Activated CD8-positive, alpha-beta T cell treated with anti-CD3 and anti-CD28 coated beads, Interleukin-2, amount 10 ng/mL, durations not matched to agents 7 days and 5 days (primary cell): ENCODE measurements at regions not wholly inside any gene's neighbourhood (a gene's known extent, or its start where the extent isn't known, plus 50 kb on each side); places are given as distances from the start of the nearest gene placed in this dataset.

Experiments
- ATAC-seq: fragments of 150-1000 bp; cut with Tn5 transposase; one replicate; pipeline ENCODE4 v1.10.0; 2021; ENCODE audit warnings: moderate library complexity
- CTCF ChIA-PET: fragments of 350-600 bp; sonication (Branson Sonifier 250); formaldehyde crosslinking; loops from one replicate; lab custom pipeline; 2021; ENCODE audit warnings: antibody characterized with exemption; lab: Charles Lee
- POLR2A ChIA-PET: fragments of 350-600 bp; sonication (Branson Sonifier 250); formaldehyde crosslinking; loops from one replicate; lab custom pipeline; 2021; ENCODE audit warnings: antibody characterized with exemption; lab: Charles Lee
- DNase-seq: peaks from one replicate; pipeline ENCODE4 v3.0.0-alpha.2; 2020
- H3K27ac Mint-ChIP-seq: one replicate; pipeline ENCODE4 v1.8.0; 2021; ENCODE audit warnings: mild to moderate bottlenecking, mixed read lengths
- H3K27me3 Mint-ChIP-seq: one replicate; pipeline ENCODE4 v1.8.0; 2021; ENCODE audit warnings: low read depth, mixed read lengths
- H3K36me3 Mint-ChIP-seq: one replicate; pipeline ENCODE4 v1.8.0; 2021; ENCODE audit warnings: low read depth, mixed read lengths
- H3K4me1 Mint-ChIP-seq: one replicate; pipeline ENCODE4 v1.8.0; 2021; ENCODE audit warnings: low read depth, mixed read lengths
- H3K4me3 Mint-ChIP-seq: one replicate; pipeline ENCODE4 v1.8.0; 2021; ENCODE audit warnings: mild to moderate bottlenecking, mixed read lengths
- H3K9me3 Mint-ChIP-seq: one replicate; pipeline ENCODE4 v1.8.0; 2022; ENCODE audit warnings: mixed read lengths; ENCODE audit not compliant: insufficient read depth

- H3K4me1 Mint-ChIP-seq = peaks cover 27% of the 10 kb centered on the region
- no peak overlapping the region for H3K27ac Mint-ChIP-seq
- POLR2A ChIA-PET = no interaction called here
- no peaks in the 10 kb centered on the region for H3K27me3 Mint-ChIP-seq
- CTCF ChIA-PET = no interaction called here
- no peaks in the 10 kb centered on the region for H3K36me3 Mint-ChIP-seq
- no peak overlapping the region for H3K4me3 Mint-ChIP-seq
- DNase-seq (no peak), ATAC-seq (no peak)
- no peaks in the 10 kb centered on the region for H3K9me3 Mint-ChIP-seq
Measured at GRCh38 chr4:151885123-151885522, 124.3 kb upstream of the GATB start.

- no peaks in the 10 kb centered on the region for H3K36me3 Mint-ChIP-seq
- ATAC-seq (no peak), DNase-seq (no peak)
- peaks cover 27% of the 10 kb centered on the region for H3K4me1 Mint-ChIP-seq
- no peaks in the 10 kb centered on the region for H3K9me3 Mint-ChIP-seq
- POLR2A ChIA-PET = no interaction called here
- H3K27ac Mint-ChIP-seq = no peak overlapping the region
- H3K27me3 Mint-ChIP-seq = no peaks in the 10 kb centered on the region
- H3K4me3 Mint-ChIP-seq = no peak overlapping the region
- CTCF ChIA-PET = interaction anchor here (1.1 kb wide), 1 partner anchor 82 kb away, joined by 3 read pairs; no protein-coding TSS in a partner anchor
Measured at GRCh38 chr4:151883747-151884146, 122.9 kb upstream of the GATB start.

- no peak for DNase-seq
- H3K4me3 Mint-ChIP-seq = no peak overlapping the region
- H3K9me3 Mint-ChIP-seq = no peaks in the 10 kb centered on the region
- no peaks in the 10 kb centered on the region for H3K36me3 Mint-ChIP-seq
- H3K4me1 Mint-ChIP-seq = peaks cover 14% of the 10 kb centered on the region
- H3K27ac Mint-ChIP-seq = no peak overlapping the region
- no peaks in the 10 kb centered on the region for H3K27me3 Mint-ChIP-seq
- POLR2A ChIA-PET = no interaction called here
- CTCF ChIA-PET = no interaction called here
- no peak for ATAC-seq
Measured at GRCh38 chr4:151882072-151882803, 121.4 kb upstream of the GATB start.

- H3K4me1 Mint-ChIP-seq = peaks cover 14% of the 10 kb centered on the region
- H3K27me3 Mint-ChIP-seq = no peaks in the 10 kb centered on the region
- DNase-seq (no peak), ATAC-seq (no peak)
- ChIA-PET CTCF (no interaction called here), POLR2A (interaction anchor here (0.6 to 1.0 kb wide), 2 partner anchors 14 to 60 kb away, joined by 3 read pairs; no protein-coding TSS in a partner anchor)
- H3K27ac Mint-ChIP-seq = no peak overlapping the region
- no peaks in the 10 kb centered on the region for H3K36me3 Mint-ChIP-seq
- no peaks in the 10 kb centered on the region for H3K9me3 Mint-ChIP-seq
- H3K4me3 Mint-ChIP-seq = no peak overlapping the region
Measured at GRCh38 chr4:151879705-151880445, 119.1 kb upstream of the GATB start.

GRCh38 chr4:151876381-151876988, 115.7 kb upstream of the GATB start:
- no peak overlapping the region for H3K27ac Mint-ChIP-seq

GRCh38 chr4:151874328-151874727, 113.5 kb upstream of the GATB start:
- ATAC-seq = no peak
- CTCF ChIA-PET = no interaction called here
- Mint-ChIP-seq H3K4me3 (no peak overlapping the region), H3K4me1 (no peaks in the 10 kb centered on the region), H3K27ac (no peak overlapping the region), H3K27me3 (no peaks in the 10 kb centered on the region), H3K36me3 (no peaks in the 10 kb centered on the region), H3K9me3 (no peaks in the 10 kb centered on the region)
- no peak for DNase-seq
- POLR2A ChIA-PET = no interaction called here

More at GRCh38 chr4:151876381-151876988, 115.7 kb upstream of the GATB start:
- Mint-ChIP-seq H3K27me3 (no peaks in the 10 kb centered on the region), H3K9me3 (no peaks in the 10 kb centered on the region), H3K4me3 (no peak overlapping the region), H3K4me1 (peaks cover 4% of the 10 kb centered on the region), H3K36me3 (no peaks in the 10 kb centered on the region)
- POLR2A ChIA-PET = no interaction called here
- CTCF ChIA-PET = no interaction called here
- DNase-seq (no peak), ATAC-seq (no peak)

GRCh38 chr4:151866592-151866918, 105.7 kb upstream of the GATB start:
- DNase-seq (no peak), ATAC-seq (no peak)
- Mint-ChIP-seq H3K4me1 (peaks cover 3% of the 10 kb centered on the region), H3K27me3 (peaks cover 4% of the 10 kb centered on the region), H3K27ac (no peak overlapping the region), H3K9me3 (peaks cover 6% of the 10 kb centered on the region), H3K36me3 (no peaks in the 10 kb centered on the region), H3K4me3 (no peak overlapping the region)
- POLR2A ChIA-PET = no interaction called here
- CTCF ChIA-PET = no interaction called here

- H3K36me3 Mint-ChIP-seq = no peaks in the 10 kb centered on the region
- H3K4me1 Mint-ChIP-seq = peaks cover 3% of the 10 kb centered on the region
- DNase-seq (no peak), ATAC-seq (no peak)
- H3K9me3 Mint-ChIP-seq = peaks cover 6% of the 10 kb centered on the region
- CTCF ChIA-PET = no interaction called here
- H3K4me3 Mint-ChIP-seq = no peak overlapping the region
- H3K27me3 Mint-ChIP-seq = peaks cover 4% of the 10 kb centered on the region
- no peak overlapping the region for H3K27ac Mint-ChIP-seq
- POLR2A ChIA-PET = interaction anchor here (0.6 kb wide), 1 partner anchor 14 kb away, joined by 3 read pairs; no protein-coding TSS in a partner anchor
Measured at GRCh38 chr4:151865744-151866591, 105.2 kb upstream of the GATB start.

- Mint-ChIP-seq H3K9me3 (peaks cover 6% of the 10 kb centered on the region), H3K36me3 (no peaks in the 10 kb centered on the region), H3K4me3 (no peak overlapping the region), H3K27me3 (peaks cover 4% of the 10 kb centered on the region), H3K27ac (no peak overlapping the region), H3K4me1 (peaks cover 3% of the 10 kb centered on the region)
- ChIA-PET POLR2A (no interaction called here), CTCF (no interaction called here)
- ATAC-seq (no peak), DNase-seq (no peak)
Measured at GRCh38 chr4:151865312-151865711, 104.5 kb upstream of the GATB start.

- no peak overlapping the region for H3K4me3 Mint-ChIP-seq
- DNase-seq = no peak
- no peak overlapping the region for H3K27ac Mint-ChIP-seq
- H3K27me3 Mint-ChIP-seq = peaks cover 4% of the 10 kb centered on the region
- POLR2A ChIA-PET = no interaction called here
- no peak for ATAC-seq
- peaks cover 3% of the 10 kb centered on the region for H3K4me1 Mint-ChIP-seq
- H3K36me3 Mint-ChIP-seq = no peaks in the 10 kb centered on the region
- CTCF ChIA-PET = no interaction called here
- H3K9me3 Mint-ChIP-seq = peaks cover 6% of the 10 kb centered on the region
Measured at GRCh38 chr4:151864068-151864467, 103.3 kb upstream of the GATB start.

- Mint-ChIP-seq H3K36me3 (no peaks in the 10 kb centered on the region), H3K9me3 (peaks cover 2% of the 10 kb centered on the region), H3K27ac (no peak overlapping the region), H3K4me3 (no peak overlapping the region), H3K27me3 (peaks cover 4% of the 10 kb centered on the region), H3K4me1 (peaks cover 3% of the 10 kb centered on the region)
- no peak for DNase-seq
- POLR2A ChIA-PET = no interaction called here
- CTCF ChIA-PET = no interaction called here
- ATAC-seq = no peak
Measured at GRCh38 chr4:151862766-151863165, 102.0 kb upstream of the GATB start.
